ENCODE measurements at regions not wholly inside any gene's neighbourhood (a gene's known extent, or its start where the extent isn't known, plus 50 kb on each side); places are given as distances from the start of the nearest gene placed in this dataset.

- H4K91ac ChIP-seq (ENCODE audit: insufficient read length, low read depth, low read length): no peak overlapping the region
- H3K4me1 Mint-ChIP-seq: no peaks in the 10 kb centered on the region
- H4K5ac ChIP-seq (ENCODE audit: insufficient read length, low read depth, low read length): no peak overlapping the region
- no peak overlapping the region for H3K23ac ChIP-seq (ENCODE audit: insufficient read length, low read depth, low read length)
- H3K56ac ChIP-seq (ENCODE audit: insufficient read length, low read depth, low read length): no peak overlapping the region
- H3K18ac ChIP-seq (ENCODE audit: insufficient read length, low read depth, low read length): no peak overlapping the region
- H3K4me1 ChIP-seq (ENCODE audit: insufficient read depth, low read length): no peaks in the 10 kb centered on the region
- no peak overlapping the region for H3K27ac Mint-ChIP-seq
- no peak overlapping the region for H2BK20ac ChIP-seq (ENCODE audit: low read depth, low read length, poor library complexity, severe bottlenecking)
- H3K4me3 Mint-ChIP-seq: no peak overlapping the region
- WGBS (ENCODE audit: extremely low coverage, insufficient read length, low lambda C conversion rate): no CpG with 5 or more reads among the region's 6 CpGs
- H3K23me2 ChIP-seq (ENCODE audit: insufficient read length, low read depth, low read length, poor library complexity, severe bottlenecking): no peaks in the 10 kb centered on the region
- H3K79me2 ChIP-seq (ENCODE audit: insufficient read depth, low read length): no peaks in the 10 kb centered on the region
- H4K8ac ChIP-seq (replicated peaks; ENCODE audit: insufficient read length, low read depth, low read length): no peak overlapping the region
- no peak overlapping the region for H3T11ph ChIP-seq (ENCODE audit: low read length)
- H3K79me1 ChIP-seq (ENCODE audit: insufficient read depth, low read depth, low read length, poor library complexity, severe bottlenecking): no peaks in the 10 kb centered on the region
- H2AFZ ChIP-seq (ENCODE audit: low read length): no peak overlapping the region
- H3K27ac ChIP-seq (ENCODE audit: insufficient read length, low read depth, low read length): no peak overlapping the region
- no peak overlapping the region for H2BK5ac ChIP-seq (ENCODE audit: insufficient read length, low read length)
- no peaks in the 10 kb centered on the region for H3K27me3 ChIP-seq (ENCODE audit: insufficient read depth, low read length)
- no peak overlapping the region for H2AK5ac ChIP-seq (ENCODE audit: insufficient read length, low read length)
- H3K36me3 Mint-ChIP-seq (ENCODE audit: insufficient read depth in 1 of 3, low read depth in 3 of 3): no peaks in the 10 kb centered on the region
- no peaks in the 10 kb centered on the region; a peak in 1 of 5 replicates for H3K9me3 Mint-ChIP-seq
- no peak for DNase-seq
- H3K27me3 Mint-ChIP-seq (ENCODE audit: low read depth): no peaks in the 10 kb centered on the region
- no peak overlapping the region for H2BK15ac ChIP-seq (ENCODE audit: low read depth, low read length)
- no peak overlapping the region for H2BK12ac ChIP-seq (ENCODE audit: insufficient read length, low read depth, low read length)
- no peak overlapping the region for H3K14ac ChIP-seq (ENCODE audit: insufficient read depth, low read length)
- no peak overlapping the region for H3K4ac ChIP-seq (ENCODE audit: low read depth, low read length)
- no peaks in the 10 kb centered on the region for H3K9me3 ChIP-seq (ENCODE audit: control insufficient read depth, low read depth, low read length)
- no peak overlapping the region for H2BK120ac ChIP-seq (ENCODE audit: low read depth, low read length, poor library complexity, severe bottlenecking)
- H3K9ac ChIP-seq (ENCODE audit: extremely low read depth, insufficient read length, low read length): no peak overlapping the region
- H3K4me2 ChIP-seq (ENCODE audit: insufficient read depth, insufficient read length, low read length): no peak overlapping the region
- no peaks in the 10 kb centered on the region for H4K20me1 ChIP-seq (ENCODE audit: control insufficient read depth, insufficient read depth, insufficient read length)
- TF ChIP-seq, protein P1, sequence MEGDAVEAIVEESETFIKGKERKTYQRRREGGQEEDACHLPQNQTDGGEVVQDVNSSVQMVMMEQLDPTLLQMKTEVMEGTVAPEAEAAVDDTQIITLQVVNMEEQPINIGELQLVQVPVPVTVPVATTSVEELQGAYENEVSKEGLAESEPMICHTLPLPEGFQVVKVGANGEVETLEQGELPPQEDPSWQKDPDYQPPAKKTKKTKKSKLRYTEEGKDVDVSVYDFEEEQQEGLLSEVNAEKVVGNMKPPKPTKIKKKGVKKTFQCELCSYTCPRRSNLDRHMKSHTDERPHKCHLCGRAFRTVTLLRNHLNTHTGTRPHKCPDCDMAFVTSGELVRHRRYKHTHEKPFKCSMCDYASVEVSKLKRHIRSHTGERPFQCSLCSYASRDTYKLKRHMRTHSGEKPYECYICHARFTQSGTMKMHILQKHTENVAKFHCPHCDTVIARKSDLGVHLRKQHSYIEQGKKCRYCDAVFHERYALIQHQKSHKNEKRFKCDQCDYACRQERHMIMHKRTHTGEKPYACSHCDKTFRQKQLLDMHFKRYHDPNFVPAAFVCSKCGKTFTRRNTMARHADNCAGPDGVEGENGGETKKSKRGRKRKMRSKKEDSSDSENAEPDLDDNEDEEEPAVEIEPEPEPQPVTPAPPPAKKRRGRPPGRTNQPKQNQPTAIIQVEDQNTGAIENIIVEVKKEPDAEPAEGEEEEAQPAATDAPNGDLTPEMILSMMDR (conservative IDR thresholded peaks at IDR 0.05): no peak
Observed at GRCh38 chr6:101284131-101284530, 109.4 kb upstream of the GRIK2 start.

Measured in H9 (cell line).